ENCODE measurements at regions not wholly inside any gene's neighbourhood (a gene's known extent, or its start where the extent isn't known, plus 50 kb on each side); places are given as distances from the start of the nearest gene placed in this dataset.
A peak's percentile ranks its signal among the peaks of the same experiment; 100 is the strongest.

DNA sequence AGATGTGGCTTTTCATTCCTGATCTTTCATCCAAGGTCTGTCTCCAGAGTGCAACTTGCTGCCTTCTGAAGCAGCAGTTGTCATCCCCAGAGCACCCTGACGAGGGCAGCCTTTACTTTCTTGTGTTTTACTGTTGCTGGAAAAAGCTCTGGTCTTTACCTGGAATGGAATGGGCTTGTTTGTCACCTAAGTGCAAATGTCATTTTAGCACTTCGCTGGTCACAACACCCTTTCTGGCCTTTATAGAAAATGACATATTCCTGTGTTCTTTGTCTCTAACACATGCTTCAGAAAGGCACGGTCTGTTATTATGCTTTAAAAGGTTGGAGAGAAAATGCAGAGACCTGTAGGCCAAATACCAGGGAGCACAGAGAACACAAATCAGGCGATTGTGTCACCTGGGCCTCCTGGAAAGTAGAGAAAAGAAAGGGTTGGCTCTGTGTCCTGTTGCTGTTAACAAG, 332.7 kb upstream of the IGFBP7 start:
- TF ChIP-seq, protein P1, sequence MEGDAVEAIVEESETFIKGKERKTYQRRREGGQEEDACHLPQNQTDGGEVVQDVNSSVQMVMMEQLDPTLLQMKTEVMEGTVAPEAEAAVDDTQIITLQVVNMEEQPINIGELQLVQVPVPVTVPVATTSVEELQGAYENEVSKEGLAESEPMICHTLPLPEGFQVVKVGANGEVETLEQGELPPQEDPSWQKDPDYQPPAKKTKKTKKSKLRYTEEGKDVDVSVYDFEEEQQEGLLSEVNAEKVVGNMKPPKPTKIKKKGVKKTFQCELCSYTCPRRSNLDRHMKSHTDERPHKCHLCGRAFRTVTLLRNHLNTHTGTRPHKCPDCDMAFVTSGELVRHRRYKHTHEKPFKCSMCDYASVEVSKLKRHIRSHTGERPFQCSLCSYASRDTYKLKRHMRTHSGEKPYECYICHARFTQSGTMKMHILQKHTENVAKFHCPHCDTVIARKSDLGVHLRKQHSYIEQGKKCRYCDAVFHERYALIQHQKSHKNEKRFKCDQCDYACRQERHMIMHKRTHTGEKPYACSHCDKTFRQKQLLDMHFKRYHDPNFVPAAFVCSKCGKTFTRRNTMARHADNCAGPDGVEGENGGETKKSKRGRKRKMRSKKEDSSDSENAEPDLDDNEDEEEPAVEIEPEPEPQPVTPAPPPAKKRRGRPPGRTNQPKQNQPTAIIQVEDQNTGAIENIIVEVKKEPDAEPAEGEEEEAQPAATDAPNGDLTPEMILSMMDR (IDR thresholded peaks at IDR 0.05; ENCODE audit: low read depth, low read length): peak; percentile 79
- H3K4me3 ChIP-seq (ENCODE audit: low read depth, low read length): no peak overlapping the region
- in situ Hi-C loops (cut with HindIII; ENCODE audit: low sequenced_read_pairs): no loop called here
- peak; percentile 42 for DNase-seq (ENCODE audit: low read depth, low spot score)

GRCh38 chr4:57442241-57442640, 332.1 kb upstream of the IGFBP7 start:
- TF ChIP-seq, protein P1 (IDR thresholded peaks at IDR 0.05; ENCODE audit: low read depth, low read length): no peak
- DNase-seq (ENCODE audit: low read depth, low spot score): no peak
- H3K4me3 ChIP-seq (ENCODE audit: low read depth, low read length): no peak overlapping the region
- in situ Hi-C loops (cut with HindIII; ENCODE audit: low sequenced_read_pairs): no loop called here

DNA sequence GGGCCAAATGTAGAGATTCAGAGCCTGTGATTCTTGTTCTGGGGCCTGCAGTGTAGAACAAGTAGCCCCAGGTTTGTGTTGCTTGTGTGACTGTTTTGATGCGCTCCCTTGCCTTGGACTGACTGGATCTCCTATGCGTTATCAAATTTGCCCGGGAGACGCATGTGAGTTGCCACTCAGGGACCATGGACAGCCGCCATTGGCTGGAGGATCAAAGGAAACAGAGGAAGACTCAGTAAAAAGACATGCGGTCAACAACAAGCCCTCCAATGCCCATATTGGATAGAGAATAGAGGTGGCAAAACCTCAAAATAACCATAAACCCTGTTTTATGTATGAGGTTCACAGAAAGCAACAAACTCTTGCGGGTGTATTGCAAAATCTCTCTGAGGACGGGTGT, 327.5 kb upstream of the IGFBP7 start:
- TF ChIP-seq, protein P1 (IDR thresholded peaks at IDR 0.05; ENCODE audit: low read depth, low read length): no peak
- no peak overlapping the region for H3K4me3 ChIP-seq (ENCODE audit: low read depth, low read length)
- in situ Hi-C loops (cut with HindIII; ENCODE audit: low sequenced_read_pairs): no loop called here
- no peak for DNase-seq (ENCODE audit: low read depth, low spot score)

- TF ChIP-seq, protein P1 (IDR thresholded peaks at IDR 0.05; ENCODE audit: low read depth, low read length): no peak
- DNase-seq (ENCODE audit: low read depth, low spot score): no peak
- H3K4me3 ChIP-seq (ENCODE audit: low read depth, low read length): no peak overlapping the region
- in situ Hi-C loops (cut with HindIII; ENCODE audit: low sequenced_read_pairs): no loop called here
These were observed 325.1 kb upstream of the IGFBP7 start for GRCh38 chr4:57435300-57435699.

- in situ Hi-C loops (cut with HindIII; ENCODE audit: low sequenced_read_pairs): no loop called here
- DNase-seq (ENCODE audit: low read depth, low spot score): no peak
- H3K4me3 ChIP-seq (ENCODE audit: low read depth, low read length): no peak overlapping the region
- TF ChIP-seq, protein P1 (IDR thresholded peaks at IDR 0.05; ENCODE audit: low read depth, low read length): no peak
These were observed 320.5 kb upstream of the IGFBP7 start for GRCh38 chr4:57430726-57431125.

DNA sequence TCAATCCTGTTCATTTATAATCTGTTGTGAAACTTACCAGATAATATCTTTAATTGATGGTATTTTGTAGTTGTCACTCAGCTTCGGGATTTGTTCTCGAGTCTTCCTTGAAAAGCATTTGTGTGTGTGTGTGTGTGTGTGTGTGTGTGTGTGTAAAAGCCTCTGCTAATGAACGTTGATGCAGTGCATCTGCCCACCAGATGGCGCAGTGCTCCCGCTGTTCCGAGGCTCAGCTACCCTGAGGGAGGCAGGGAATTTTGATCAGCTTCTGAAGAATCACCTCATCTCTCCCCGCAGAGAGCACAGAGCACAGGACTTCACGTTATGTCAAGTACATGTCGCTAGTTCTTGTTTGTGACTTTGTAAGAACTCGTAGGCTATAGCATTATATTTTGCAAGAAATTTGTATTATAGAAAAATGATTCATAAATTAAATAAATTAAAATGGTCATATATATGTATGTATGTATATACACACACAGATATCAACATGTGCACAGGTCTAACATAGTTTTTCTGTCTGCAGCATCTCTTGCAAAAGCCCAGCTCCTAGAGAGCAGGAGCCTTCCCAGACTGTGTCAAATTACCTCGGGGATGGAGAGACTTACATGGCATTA, 316.7 kb upstream of the IGFBP7 start:
- peak; percentile 82 for DNase-seq (ENCODE audit: low read depth, low spot score)
- in situ Hi-C loops (cut with HindIII; ENCODE audit: low sequenced_read_pairs): no loop called here
- TF ChIP-seq, protein P1 (IDR thresholded peaks at IDR 0.05; ENCODE audit: low read depth, low read length): peak; percentile 86
- no peak overlapping the region for H3K4me3 ChIP-seq (ENCODE audit: low read depth, low read length)
